Activated CD4-positive, CD25-positive, alpha-beta regulatory T cell treated with anti-CD3 and anti-CD28 coated beads, Interleukin-2, amount 50 U/mL, for 72 hours (primary cell): ENCODE measurements at regions not wholly inside any gene's neighbourhood (a gene's known extent, or its start where the extent isn't known, plus 50 kb on each side); places are given as distances from the start of the nearest gene placed in this dataset.

Experiments used
- DNase-seq: peaks from one replicate; pipeline ENCODE4 v3.0.0; 2021

DNA sequence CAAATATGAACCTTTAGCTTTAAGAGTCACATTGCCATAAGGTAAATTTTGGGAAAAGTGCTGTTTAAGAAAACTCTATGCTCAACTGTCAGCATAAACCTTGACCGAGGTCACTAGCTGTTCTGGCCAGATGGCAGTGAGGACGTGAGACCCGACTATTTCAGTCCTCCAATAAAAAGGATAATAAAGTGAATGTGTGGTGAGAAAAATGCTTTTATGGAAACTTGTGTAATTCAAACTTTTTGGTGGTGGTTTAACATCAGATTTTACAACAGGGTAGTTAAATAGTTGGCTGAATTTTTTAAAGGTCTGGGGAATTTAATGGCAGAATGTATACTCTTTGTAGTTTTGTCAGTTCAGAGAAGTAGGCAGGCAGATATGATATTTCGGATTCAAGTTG is 391.1 kb downstream of the PMP22 start:
- no peak for DNase-seq

DNA sequence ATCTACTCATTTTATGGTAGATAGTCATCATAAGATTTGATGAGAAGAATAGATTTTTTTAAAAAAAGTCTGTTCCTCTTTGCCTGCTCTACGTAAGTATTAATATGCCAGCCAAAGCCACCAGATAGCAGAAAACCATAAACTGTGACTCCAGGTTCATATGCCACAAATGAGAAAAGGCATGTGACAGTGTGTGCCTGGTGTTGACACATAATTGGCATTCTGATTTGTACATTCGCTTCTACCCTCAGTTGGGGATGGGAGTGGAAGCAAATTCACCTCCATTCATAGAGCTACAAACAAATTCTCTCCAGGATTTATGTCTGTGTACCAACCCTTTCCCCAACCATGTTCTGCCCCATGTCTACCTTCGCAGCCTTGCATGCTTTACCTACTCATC is 391.6 kb downstream of the PMP22 start:
- no peak for DNase-seq

DNA sequence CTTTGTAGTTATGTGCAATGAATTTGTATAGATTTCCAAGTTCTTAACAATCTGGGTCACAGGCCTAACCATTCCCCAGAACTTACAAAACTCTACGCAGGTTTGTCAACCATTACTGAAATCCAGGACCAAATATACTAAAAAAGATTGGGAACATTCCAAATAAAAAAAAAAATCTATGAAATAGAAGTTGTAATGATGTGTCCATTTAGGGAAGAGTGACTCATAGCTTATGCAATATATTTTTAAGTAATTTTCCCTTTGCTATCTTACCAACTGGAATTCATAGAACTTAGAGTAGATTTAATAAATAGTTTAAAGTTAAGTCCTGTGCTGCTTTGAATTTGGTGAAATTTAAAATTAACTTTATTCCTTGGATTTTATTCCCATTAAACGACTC is 393.2 kb downstream of the PMP22 start:
- no peak for DNase-seq

DNA sequence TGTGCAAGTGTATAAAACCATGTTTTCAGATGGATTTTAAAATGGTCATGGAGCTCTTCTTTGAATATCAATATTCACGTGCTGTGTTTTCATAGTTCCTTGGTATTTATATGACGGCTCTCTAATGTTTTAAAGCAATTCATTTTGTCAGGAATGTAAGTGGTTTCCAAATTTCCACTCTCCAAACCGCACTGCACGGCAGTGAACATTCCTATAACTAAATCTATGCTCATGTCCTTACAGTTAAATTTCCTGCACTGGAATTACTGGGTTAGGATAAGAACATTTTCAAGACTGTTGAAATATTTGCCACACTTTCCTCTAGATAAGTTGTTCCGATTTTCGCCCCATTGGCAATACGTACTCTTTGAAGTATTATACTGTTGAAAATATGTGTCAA is 398.9 kb downstream of the PMP22 start:
- DNase-seq = no peak

DNA sequence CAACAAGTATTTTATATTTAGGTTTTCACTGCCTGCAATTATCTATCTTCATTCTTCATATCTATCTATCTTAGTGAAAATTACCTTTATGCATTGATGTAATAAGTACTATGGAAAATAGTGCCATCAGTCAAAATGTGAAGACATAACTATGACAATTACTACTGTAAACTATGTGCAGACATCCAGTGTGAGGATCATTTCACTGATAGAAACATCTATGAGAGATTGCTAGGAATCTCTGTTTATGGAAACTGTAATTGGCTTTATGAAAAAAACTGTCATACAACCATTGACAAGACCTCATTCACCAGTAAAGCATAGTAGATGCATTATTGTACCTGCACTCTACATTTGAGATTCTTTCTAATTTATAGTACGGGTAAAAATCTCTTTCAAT is 401.0 kb downstream of the PMP22 start:
- DNase-seq = no peak

DNA sequence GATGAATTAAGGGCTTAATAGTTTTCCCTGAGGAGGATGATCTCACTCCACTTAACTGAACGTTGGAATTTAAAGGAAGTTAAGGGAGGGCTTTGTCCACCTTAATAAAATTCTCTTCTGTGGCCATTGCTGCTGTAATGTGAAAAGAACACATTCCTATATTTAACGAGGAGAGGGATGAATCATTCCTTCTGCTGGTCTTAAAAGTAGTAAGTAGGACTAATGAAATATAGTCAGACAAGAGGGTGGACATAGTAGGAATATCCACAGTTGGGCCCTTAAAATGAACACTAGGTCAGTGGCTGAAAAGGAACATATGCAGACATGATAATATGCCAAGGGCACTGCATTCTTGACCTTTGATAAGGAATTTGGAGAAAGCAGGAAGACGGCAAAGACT is 405.6 kb downstream of the PMP22 start:
- DNase-seq = no peak

DNA sequence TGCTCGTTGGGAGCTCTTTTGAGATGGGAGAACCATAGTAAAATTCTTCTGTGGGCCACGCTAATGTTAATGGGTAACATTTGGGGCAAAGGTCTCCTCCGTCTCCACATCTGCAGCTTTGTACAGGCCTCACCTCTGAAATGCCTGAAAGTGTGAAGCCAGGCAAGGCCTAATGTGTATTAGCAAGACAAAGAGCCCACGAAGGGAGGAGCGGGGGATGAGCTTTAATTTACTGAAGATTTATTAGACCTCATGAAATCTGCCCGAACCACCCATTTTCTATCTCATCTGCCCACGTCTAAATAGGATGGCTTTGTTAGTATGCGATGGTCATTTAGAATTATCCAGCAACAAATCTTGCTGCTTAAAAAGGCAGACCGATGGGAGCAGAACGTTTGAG is 408.9 kb downstream of the PMP22 start:
- DNase-seq = no peak

DNA sequence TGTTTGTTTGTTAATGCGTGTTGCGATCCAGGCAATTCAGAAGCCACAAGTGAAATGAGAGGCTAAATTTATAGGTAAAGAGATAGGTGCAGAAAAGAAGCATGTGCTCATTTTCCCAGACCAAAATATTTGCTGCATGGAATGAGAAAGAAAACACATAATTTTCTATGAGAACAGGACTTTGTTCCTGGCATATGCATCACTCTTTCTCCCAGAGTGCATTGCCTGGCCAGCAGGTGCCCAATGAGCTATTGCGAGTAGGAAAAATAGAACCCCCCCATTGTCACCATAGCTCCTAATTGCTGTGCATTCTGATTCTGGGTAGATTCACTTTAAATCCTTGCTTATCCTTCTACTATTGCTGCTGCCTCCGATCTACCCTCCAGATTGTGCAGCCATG is 410.4 kb downstream of the PMP22 start:
- no peak for DNase-seq

DNA sequence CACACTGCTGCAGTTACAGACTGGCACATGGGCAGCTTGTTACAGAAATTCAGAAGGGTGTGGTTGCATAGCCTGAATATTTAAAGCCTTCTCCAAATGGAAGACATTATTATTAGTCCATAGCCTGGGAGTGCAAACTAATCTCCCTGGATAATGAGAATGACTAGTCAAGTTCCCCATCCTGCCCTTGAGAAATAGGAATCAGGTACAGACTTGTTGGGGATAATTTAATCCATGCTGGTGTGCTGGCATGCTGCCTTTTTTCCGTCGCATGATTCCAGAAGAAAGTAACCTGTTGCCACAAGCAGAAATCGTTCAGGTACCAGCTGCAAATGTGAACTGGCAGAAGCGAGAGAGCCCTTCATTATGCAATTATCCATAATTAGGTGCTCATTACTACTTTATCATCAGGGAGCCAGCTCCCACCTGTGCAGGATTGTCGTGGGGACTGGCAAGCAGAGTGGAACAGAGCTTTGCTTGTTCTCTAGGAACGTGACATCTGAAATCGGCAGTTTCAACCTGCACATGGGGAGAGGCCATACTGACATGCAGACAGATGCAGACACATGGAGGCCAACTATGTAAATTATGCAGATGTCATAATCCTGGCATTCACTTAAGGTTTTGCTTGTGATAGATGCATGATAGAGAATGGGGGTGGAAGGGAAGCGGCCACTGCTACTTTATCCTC is 419.4 kb downstream of the PMP22 start:
- DNase-seq = no peak

DNA sequence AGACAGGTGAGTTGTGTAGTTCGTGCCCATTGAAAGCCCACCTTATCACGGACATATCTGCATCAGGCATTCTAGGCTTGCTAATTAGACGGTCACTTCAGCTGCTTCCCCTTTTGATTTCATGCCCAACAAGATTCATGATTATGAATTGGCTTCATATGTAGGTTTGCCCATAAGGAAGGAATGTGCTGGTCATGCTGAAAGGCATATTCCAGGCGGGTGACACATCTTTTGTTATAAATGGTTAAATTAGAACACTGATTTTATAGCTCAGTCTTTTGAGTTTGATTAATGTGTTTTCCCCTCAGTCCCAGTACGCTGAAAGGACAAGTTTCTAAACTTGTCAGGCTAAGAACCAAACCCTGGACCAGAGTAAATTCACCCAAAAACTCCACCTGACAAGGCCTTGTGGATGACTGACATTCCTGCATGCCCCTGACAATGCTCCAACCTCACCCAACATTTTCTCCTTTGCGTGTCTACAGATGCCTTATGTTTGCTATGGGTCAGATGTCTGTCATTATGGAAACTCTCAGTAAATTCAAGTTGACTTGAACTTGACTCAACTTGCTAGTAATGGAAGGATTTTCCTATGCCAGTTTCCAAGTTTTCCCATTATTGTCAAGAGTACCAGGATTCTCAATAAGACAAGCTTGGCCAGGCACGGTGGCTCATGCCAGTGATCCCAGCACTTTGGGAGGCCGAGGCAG is 421.9 kb downstream of the PMP22 start:
- DNase-seq = no peak

DNA sequence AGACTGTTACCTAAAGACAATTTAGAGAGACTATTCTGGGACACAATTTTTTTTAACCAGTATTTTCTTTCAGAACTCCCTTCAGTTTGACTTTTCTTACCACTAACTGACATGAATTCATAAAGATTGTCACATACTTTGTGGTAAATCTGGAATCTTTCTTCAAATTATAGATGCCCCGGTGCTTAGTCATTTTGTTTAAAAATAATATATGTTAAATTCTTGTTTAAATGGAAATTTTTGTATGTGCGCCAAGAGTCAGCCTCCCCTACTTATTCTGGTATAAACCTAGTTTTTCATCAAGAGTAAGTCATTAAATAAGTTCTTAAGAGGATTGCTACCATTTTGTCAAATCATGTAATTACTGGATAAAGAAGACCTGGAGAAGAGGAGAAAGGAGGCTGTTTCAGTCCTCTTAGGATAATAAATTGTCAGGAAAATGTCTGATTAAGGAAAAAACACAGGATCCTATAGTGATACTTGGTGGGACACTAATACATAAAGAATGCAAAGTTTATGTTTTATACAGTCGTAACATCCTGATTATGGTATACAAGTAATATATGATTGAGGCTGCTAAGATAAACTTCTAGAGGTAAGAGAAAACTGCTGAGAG is 424.4 kb downstream of the PMP22 start:
- no peak for DNase-seq

DNA sequence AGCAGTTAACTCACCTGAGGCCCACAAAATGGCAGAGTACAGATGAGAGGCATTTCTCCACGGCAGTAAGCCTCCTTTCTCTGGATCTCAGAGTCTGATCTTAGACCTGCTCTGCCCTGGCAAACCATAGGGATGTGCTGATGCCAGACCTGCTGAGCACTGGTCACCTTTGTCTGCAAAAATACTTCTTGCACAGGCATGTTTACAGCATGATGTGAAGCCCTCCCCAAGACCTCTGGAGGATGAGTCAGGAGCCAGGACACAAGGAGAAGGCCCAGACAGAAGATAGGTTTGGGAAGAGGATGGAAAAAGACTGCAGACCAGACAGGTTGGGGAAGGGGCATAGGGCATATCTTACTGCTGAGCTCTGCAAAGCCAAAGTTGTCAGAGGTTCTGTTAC is 426.6 kb downstream of the PMP22 start:
- DNase-seq = no peak

DNA sequence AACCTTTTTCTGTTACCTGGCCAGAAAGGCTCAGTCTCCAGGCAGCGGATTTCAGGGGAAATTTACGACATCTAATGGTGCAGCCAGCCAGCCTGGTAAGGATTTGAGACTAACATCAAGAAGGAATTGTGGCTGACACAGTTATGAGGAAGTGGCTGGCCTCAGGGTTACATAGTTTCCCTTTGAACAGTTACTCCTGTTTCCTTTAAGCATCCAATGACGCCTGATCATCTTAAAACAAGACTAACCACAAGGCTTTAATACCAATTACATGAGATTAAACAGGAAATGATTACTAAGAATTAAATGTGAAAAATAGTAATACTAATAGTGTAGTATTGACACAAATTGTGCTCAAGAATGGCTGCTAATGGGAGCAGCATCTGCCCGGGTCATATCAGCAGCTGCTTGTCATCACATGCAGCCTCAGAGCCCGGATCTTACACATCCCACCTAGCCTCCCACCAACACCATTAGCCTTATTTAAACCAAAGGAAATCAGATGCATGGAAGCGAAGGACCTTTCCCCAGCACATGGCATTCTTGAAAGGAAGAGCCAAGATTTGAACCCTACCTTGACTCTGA is 431.8 kb downstream of the PMP22 start:
- DNase-seq = no peak

DNA sequence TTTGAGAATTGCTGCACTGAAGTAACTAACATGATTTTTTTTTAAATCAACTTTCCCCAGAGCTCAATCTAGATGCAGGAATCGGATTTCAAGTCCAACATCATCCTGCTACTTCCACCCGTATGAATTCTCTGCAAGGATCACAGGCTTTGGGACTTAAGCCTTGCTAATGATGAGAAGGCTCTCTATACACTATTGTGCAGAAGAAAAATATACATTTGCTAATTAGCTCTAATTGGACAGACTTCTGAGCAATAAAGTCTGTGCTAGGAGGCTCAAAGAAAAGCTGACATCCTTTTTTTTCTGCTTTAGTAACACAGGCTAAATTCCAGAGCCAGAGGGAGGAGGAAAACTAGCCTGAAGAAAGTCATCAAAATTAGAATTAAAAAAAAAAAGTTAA is 433.6 kb downstream of the PMP22 start:
- DNase-seq = no peak

DNA sequence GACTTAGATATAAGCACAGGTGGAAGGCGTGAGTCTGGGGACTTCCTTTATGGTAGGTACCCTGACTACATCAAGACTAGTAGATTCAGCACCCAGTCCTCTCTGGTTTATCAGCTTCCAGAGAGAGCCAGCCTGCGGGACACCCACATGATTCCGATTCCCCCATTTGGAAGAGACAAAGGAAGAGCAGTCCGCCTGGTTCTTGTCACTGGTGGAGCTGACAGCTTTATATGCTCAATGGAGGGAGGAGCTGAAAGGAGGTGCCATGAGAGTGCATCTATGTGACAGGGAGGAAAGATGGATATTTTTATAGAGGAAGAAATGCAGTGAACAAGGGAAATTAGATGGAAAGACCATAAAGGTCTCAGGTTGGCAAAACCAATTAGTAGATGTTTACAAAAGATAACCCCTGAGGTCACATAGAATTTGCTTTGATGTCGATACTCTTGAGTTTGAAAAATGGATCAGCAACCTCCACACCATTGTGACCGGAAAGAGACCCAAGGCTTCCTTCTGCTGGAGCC is 437.7 kb downstream of the PMP22 start:
- DNase-seq = no peak

DNA sequence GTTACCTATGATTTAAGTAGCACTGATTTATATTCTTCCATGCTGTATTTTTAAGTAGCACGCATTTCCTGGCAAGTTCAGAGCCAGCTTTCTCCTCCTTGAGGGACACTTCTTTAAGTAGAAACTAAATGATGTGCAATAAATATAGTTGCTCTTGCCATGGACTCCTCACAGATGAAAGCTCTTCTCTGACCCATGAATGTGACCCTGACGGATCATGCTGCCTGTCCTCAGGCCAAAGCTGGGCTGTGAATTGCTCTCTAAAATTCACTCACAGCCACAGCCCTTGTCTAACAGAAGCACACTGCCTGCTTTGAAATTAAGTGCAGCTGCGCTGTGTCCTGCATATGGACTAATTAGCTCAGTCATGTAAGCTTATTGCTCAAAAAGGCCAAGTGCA is 438.8 kb downstream of the PMP22 start:
- DNase-seq = no peak

DNA sequence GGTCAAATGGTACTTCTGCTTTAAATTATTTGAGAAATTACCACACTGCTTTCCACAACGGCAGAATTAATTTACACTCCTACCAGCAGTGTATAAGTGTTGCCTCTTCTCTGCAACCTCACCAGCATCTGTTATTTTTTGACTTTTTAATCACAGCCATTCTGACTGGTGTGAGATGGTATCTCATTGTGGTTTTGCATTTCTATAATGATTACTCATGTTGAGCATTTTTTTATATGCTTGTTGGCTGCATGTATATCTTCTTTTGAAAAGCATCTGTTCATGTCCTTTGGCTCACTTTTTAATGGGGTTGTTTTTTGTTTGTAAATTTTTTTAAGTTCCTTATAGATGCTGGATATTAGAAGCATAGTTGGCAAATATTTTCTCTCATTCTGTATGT is 446.7 kb downstream of the PMP22 start:
- DNase-seq = no peak

DNA sequence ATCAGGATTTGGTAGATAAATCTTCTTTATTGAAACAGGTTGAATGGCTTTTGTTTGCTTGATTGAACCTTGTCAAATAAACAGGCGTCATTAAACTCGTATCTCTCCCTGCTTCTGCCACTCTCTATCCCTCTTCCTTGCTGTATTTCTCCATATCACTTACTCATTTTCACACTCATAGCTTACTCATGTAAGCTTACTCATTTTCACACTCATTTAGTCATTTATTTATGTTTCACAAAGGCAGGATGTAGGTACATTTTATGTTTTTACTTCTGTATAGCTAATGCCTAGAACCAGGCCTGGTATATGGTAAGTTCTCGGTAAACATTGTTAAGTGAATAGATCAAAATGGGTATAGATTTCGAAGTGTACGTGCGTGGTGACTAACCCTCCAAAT is 450.0 kb downstream of the PMP22 start:
- DNase-seq = no peak

DNA sequence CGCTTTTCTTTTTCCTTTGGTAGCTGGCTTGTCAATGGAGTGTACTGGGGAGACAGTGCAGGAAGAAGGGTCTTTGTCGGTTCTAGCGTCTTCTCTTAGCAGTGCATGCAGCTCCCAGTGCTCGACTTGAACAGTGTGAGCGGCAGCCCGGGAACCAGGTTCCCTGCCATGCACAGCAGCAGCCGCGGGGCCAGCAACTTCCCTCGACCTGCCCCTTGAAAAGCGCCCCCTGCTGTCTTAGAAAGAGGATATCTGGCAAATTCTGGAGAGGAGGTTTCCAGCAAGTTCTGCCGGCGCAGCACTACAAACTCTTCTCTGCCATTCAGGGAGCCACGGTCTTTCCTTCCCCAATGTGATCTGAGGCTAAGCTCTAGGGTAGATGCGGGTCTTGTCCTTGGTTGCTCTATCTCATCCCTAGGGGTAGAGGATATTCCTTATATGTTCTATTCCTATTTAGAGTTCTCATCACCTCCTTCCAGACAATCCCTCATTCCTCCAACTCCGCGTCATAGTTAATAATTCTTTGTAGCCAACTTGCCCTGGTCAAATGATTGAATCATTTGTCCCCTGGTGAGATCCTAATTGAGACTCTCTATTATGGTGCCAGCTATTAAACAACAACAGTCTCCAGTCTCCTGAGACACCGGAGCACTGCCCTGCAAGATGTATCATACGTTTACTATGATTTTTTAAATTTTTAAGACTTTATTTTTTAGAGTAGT is 451.3 kb downstream of the PMP22 start:
- no peak for DNase-seq

DNA sequence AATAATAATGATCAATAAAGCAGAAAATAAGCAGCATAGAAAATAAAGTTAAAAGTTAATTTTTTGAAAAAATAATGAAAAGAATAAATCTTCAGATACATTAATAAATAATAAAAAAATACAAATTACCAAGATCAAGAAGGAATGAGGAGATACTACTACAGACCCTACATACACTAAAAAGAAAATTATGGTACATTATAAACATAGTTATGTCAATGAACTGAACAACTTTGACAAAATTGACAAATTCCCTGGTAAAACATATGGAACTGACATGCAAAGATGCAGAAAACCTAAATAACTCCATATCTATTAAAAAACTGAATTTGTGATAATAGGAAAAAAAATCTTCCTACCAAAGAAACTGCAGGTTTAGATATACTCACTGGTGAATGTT is 456.7 kb downstream of the PMP22 start:
- no peak for DNase-seq

DNA sequence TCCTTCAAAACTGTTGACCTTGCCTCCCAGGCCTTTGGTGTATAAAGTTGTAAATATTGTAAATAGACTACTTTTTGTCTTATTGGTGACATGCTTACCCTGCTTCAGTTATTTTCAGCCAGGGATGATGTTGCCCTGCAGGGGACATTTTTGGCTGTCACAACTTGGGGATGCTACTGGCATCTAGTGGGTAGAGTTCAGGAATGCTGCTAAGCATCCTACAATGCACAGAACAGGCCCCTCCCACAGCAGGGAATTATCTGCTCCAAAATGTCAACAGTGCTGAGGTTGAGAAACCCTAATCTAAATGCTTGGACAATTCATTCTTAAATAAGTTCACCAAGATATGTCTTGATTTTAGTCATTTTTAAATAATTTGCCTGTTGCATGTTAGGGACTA is 459.8 kb downstream of the PMP22 start:
- DNase-seq = no peak

DNA sequence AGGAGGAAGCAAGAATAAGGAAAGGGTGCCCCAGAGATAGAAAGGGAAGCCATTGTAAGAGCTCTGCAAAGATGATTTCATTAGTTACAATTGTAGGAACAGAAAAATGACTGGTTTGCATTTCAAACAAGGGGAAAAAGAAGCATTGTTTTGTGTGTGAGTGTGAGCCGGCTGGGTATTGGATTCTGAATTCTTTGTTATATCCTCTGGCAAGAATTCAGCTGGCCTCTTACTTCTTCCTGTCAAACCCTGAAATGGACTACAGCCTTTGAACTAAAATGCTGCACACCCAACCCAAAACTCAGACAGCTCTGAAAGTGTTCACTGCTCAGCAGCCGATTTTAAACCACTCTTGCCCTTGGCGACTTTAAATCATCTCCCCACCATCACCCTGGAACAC is 461.3 kb downstream of the PMP22 start:
- no peak for DNase-seq

DNA sequence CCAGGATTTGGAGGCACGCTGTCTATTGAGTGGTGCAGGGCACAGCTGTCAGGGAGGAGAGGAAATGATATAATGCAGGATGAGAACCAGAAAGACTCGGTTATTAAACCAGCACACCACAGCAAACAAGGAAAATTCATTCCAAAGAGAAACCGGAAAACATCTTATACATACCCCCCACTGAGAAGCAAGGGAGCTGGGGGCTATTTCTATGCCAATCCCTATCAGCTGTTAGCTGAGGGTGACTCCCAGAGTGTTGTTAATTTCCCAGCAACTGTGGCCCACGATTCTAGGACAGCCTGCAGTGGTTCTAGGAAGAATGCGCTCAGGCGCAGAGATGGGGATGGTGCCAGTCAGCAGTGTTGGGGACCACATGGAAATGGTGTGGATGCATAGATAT is 467.3 kb downstream of the PMP22 start:
- DNase-seq = no peak
